ENCODE measurements at regions not wholly inside any gene's neighbourhood (a gene's known extent, or its start where the extent isn't known, plus 50 kb on each side); places are given as distances from the start of the nearest gene placed in this dataset.

DNA sequence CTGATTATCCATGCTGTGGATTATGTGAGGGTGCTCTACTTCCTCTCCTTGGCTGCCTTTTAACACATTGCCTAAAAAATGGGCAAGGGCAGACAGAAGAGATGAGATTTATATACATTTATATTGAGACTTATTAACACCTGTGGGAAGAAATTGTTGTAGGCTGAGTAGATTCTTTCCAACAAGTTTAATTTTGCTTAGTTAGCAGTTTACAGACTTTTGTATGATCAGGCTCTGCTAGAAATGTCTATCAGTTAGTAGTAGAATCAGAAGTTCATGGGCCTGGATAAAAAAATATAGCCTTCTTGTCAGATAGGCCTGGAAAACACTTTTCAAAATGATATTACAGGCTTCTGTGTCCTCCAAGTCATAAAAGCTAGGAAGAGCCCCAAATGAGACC lies 111.3 kb upstream of the LEF1 start:
- no peaks in the 10 kb centered on the region for H3K36me3 ChIP-seq (ENCODE audit: control insufficient read depth, insufficient read depth, low read length)
- no peak overlapping the region for H3K27ac ChIP-seq (ENCODE audit: low read depth, low read length, severe bottlenecking)
- no peaks in the 10 kb centered on the region for H3K4me1 ChIP-seq (ENCODE audit: control insufficient read depth, insufficient read depth, low read length, poor library complexity, severe bottlenecking)
- no peaks in the 10 kb centered on the region for H3K9me3 ChIP-seq (ENCODE audit: control insufficient read depth, low read length)
- no peak overlapping the region for H3K4me3 ChIP-seq (ENCODE audit: extremely low read depth, insufficient read depth, low read length, poor library complexity, severe bottlenecking)

DNA sequence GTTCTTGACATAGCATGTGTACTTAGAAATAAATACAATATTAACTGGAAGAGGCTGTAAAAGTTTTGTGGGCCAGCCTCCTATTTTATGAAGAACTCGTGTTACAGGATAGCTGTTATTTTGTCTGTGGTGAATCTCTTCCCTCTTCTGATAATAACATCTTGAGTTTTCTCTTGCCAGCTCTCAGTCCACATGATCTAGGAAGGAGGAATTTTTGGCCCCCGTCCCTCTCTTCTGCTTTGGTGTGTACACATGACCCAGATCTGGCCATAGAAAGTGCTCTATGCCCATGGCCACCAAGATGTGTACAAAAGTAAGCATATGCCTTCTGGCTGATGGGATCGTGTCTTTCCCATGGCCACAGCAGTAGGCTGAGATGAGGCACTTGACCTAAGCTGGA lies 108.0 kb upstream of the LEF1 start:
- H3K4me1 ChIP-seq (ENCODE audit: control insufficient read depth, insufficient read depth, low read length, poor library complexity, severe bottlenecking) = no peaks in the 10 kb centered on the region
- no peaks in the 10 kb centered on the region for H3K36me3 ChIP-seq (ENCODE audit: control insufficient read depth, insufficient read depth, low read length)
- 90 to 95% methylated on average over 2 of the region's 3 CpGs for WGBS, 2 experiments (ENCODE audit: insufficient coverage in 2 of 2)

GRCh38 chr4:108272986-108273385 lies 104.3 kb upstream of the LEF1 start:
- Histone ChIP-seq H3K27ac (ENCODE audit: low read depth, low read length, severe bottlenecking) (no peak overlapping the region), H3K36me3 (ENCODE audit: control insufficient read depth, insufficient read depth, low read length) (no peaks in the 10 kb centered on the region), H3K9me3 (ENCODE audit: control insufficient read depth, low read length) (no peaks in the 10 kb centered on the region), H3K4me3 (ENCODE audit: extremely low read depth, insufficient read depth, low read length, poor library complexity, severe bottlenecking) (no peak overlapping the region), H3K4me1 (ENCODE audit: control insufficient read depth, insufficient read depth, low read length, poor library complexity, severe bottlenecking) (no peaks in the 10 kb centered on the region)

More for the DNA sequence above, 108.0 kb upstream of the LEF1 start:
- H3K27ac ChIP-seq (ENCODE audit: low read depth, low read length, severe bottlenecking) = no peak overlapping the region
- H3K4me3 ChIP-seq (ENCODE audit: extremely low read depth, insufficient read depth, low read length, poor library complexity, severe bottlenecking) = no peak overlapping the region
- H3K9me3 ChIP-seq (ENCODE audit: control insufficient read depth, low read length) = no peaks in the 10 kb centered on the region

DNA sequence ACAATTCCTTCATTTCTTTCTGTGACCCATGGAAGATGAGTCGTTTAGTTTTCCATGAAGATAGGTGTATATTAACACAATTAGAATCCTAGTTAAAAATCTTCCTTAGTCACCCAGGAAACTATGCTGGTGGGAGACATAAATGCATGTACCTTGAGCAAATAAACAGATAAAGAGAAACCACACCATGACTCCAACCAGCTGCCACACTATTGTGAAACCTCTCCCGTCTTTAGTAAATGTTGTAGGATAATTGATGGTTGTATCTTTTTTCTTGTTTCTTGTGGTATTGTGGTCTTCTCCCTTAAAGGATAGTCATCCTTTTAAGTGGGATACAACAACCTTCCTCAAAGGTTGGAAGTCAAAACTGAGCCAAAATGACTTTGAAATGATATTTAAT lies 103.8 kb upstream of the LEF1 start:
- no peak overlapping the region for H3K27ac ChIP-seq (ENCODE audit: low read depth, low read length, severe bottlenecking)
- H3K36me3 ChIP-seq (ENCODE audit: control insufficient read depth, insufficient read depth, low read length) = no peaks in the 10 kb centered on the region
- WGBS, 2 experiments (ENCODE audit: insufficient coverage in 2 of 2) = no CpG with 5 or more reads among the region's 2 CpGs
- no peaks in the 10 kb centered on the region for H3K4me1 ChIP-seq (ENCODE audit: control insufficient read depth, insufficient read depth, low read length, poor library complexity, severe bottlenecking)
- H3K9me3 ChIP-seq (ENCODE audit: control insufficient read depth, low read length) = no peaks in the 10 kb centered on the region
- no peak overlapping the region for H3K4me3 ChIP-seq (ENCODE audit: extremely low read depth, insufficient read depth, low read length, poor library complexity, severe bottlenecking)

DNA sequence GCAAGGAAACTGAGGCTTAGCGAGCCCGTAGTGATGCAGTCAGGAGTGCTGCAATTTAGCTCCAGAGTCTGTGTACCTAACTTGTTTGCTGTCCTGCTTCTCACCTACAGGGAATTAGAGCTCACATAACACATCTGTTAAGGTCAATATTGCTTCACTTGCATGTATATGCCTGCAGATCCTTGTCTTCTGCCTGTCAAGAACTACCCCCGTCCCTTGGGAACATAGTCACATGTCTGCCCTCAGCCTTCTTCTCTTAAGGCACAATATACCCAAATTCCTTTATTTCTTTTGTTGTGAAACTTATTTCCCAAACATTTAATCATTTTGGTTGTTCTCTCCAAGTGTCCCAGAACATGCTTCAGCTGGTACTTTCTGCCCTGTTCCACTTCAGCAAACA lies 103.3 kb upstream of the LEF1 start:
- 90 to 92% methylated on average over 3 of the region's 3 CpGs for WGBS, 2 experiments (ENCODE audit: insufficient coverage in 2 of 2)
- Histone ChIP-seq H3K4me1 (ENCODE audit: control insufficient read depth, insufficient read depth, low read length, poor library complexity, severe bottlenecking) (no peaks in the 10 kb centered on the region), H3K9me3 (ENCODE audit: control insufficient read depth, low read length) (no peaks in the 10 kb centered on the region), H3K36me3 (ENCODE audit: control insufficient read depth, insufficient read depth, low read length) (no peaks in the 10 kb centered on the region), H3K27ac (ENCODE audit: low read depth, low read length, severe bottlenecking) (no peak overlapping the region), H3K4me3 (ENCODE audit: extremely low read depth, insufficient read depth, low read length, poor library complexity, severe bottlenecking) (no peak overlapping the region)

DNA sequence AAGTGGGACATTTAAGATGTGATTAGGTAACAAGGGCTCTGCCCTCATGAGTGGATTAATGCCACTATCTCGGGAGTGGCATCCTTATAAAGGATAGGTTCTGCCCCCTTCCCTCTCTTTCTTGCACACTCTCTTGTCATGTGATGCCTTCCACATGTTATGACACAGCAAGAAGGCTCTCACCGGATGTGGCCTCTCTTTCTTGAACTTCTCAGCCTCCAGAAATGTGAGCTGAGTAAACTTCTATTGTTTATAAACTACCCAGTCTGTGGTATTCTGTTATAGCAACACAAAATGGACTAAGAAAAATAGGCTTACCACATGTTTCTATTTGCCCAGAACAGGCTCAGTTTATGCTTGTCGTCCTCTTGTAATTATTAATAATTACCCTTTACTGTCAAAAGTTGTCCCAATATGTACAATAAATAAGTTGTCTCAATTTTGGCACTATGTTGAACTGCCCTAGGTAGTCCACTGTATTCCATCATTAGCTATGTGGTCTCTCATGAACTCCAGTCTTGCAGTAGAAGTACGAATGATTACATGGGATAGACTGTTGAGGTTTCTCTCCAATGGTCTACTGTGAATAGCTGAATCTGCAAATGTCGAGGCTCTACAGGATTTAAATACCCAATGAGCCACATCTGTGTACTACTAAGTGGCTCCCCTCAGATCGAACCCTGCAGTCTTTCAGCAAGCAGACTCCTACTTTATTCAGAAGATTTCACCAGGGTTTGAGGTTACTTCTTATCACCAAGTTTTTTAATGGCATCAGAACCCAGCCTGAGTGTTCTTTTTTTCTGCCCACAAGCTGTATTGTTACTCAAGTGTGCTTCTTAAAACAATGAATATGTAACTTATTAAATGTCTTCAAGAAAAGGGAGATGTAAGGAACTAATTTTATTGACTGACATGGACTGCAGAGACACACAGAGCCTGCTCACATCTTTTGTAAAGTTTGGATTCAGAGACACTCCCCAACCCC lies 102.0 kb upstream of the LEF1 start:
- H3K27ac ChIP-seq (ENCODE audit: low read depth, low read length, severe bottlenecking) = no peak overlapping the region
- H3K4me1 ChIP-seq (ENCODE audit: control insufficient read depth, insufficient read depth, low read length, poor library complexity, severe bottlenecking) = no peaks in the 10 kb centered on the region
- 88 to 90% methylated on average over 4 of the region's 6 CpGs for WGBS, 2 experiments (ENCODE audit: insufficient coverage in 2 of 2)
- no peak overlapping the region for H3K4me3 ChIP-seq (ENCODE audit: extremely low read depth, insufficient read depth, low read length, poor library complexity, severe bottlenecking)
- H3K9me3 ChIP-seq (ENCODE audit: control insufficient read depth, low read length) = no peaks in the 10 kb centered on the region
- no peaks in the 10 kb centered on the region for H3K36me3 ChIP-seq (ENCODE audit: control insufficient read depth, insufficient read depth, low read length)

- 78 to 92% methylated on average over 1 to 2 of the region's 4 CpGs for WGBS, 2 experiments (ENCODE audit: insufficient coverage in 2 of 2)
- H3K4me3 ChIP-seq (ENCODE audit: extremely low read depth, insufficient read depth, low read length, poor library complexity, severe bottlenecking) = no peak overlapping the region
- no peaks in the 10 kb centered on the region for H3K4me1 ChIP-seq (ENCODE audit: control insufficient read depth, insufficient read depth, low read length, poor library complexity, severe bottlenecking)
- no peaks in the 10 kb centered on the region for H3K9me3 ChIP-seq (ENCODE audit: control insufficient read depth, low read length)
- H3K36me3 ChIP-seq (ENCODE audit: control insufficient read depth, insufficient read depth, low read length) = no peaks in the 10 kb centered on the region
- no peak overlapping the region for H3K27ac ChIP-seq (ENCODE audit: low read depth, low read length, severe bottlenecking)
These were observed 96.0 kb upstream of the LEF1 start for GRCh38 chr4:108264693-108265092.

DNA sequence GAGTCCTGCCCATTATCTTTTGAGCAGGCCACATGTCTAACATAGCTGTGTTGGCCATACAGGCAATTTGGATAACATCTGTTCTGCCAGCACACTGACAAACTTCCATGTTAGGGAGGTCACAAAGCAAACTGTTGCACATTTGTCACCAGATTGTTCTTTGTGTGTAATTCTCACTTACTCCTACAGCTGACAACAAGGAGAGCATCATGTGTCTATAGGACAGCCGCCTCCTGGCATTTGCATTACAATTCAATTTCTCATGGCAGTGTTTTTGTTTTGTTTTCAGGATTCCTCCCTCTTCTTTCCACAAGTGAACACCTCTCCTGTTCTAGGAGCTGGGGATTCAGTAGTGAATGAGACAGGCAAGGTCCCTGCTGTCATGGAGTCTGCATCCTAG lies 94.3 kb upstream of the LEF1 start:
- WGBS, 2 experiments (ENCODE audit: insufficient coverage in 2 of 2) = no CpG with 5 or more reads among the region's 1 CpG
- H3K36me3 ChIP-seq (ENCODE audit: control insufficient read depth, insufficient read depth, low read length) = no peaks in the 10 kb centered on the region

GRCh38 chr4:108261026-108261425 lies 92.3 kb upstream of the LEF1 start:
- no CpG with 5 or more reads among the region's 1 CpG for WGBS, 2 experiments (ENCODE audit: insufficient coverage in 2 of 2)
- Histone ChIP-seq H3K9me3 (ENCODE audit: control insufficient read depth, low read length) (no peaks in the 10 kb centered on the region), H3K27ac (ENCODE audit: low read depth, low read length, severe bottlenecking) (no peak overlapping the region), H3K4me3 (ENCODE audit: extremely low read depth, insufficient read depth, low read length, poor library complexity, severe bottlenecking) (no peak overlapping the region), H3K4me1 (ENCODE audit: control insufficient read depth, insufficient read depth, low read length, poor library complexity, severe bottlenecking) (peaks cover 5% of the 10 kb centered on the region), H3K36me3 (ENCODE audit: control insufficient read depth, insufficient read depth, low read length) (no peaks in the 10 kb centered on the region)

More for the DNA sequence above, 94.3 kb upstream of the LEF1 start:
- Histone ChIP-seq H3K27ac (ENCODE audit: low read depth, low read length, severe bottlenecking) (no peak overlapping the region), H3K4me3 (ENCODE audit: extremely low read depth, insufficient read depth, low read length, poor library complexity, severe bottlenecking) (no peak overlapping the region), H3K4me1 (ENCODE audit: control insufficient read depth, insufficient read depth, low read length, poor library complexity, severe bottlenecking) (no peaks in the 10 kb centered on the region), H3K9me3 (ENCODE audit: control insufficient read depth, low read length) (no peaks in the 10 kb centered on the region)

DNA sequence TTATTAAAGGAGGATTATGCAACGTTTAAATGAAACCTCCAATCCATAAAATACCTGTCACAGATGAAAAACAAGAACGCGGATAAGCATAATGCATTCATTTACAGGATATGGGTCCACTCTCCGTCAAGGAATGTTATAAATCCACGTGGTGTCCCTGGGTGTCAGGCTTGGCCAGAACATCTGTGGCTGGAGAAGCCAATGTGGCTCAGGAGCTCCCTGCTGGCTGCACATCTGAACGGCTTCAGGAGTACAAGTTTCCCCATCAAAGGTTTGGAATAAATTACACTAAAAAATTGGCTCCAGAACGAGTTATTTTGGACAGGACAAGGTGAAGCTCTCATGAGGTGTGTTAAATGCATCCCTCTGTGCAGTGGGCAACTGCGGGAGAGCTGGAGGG lies 87.8 kb upstream of the LEF1 start:
- 92 to 93% methylated on average over 7 of the region's 8 CpGs for WGBS, 2 experiments (ENCODE audit: insufficient coverage in 2 of 2)
- H3K27ac ChIP-seq (ENCODE audit: low read depth, low read length, severe bottlenecking) = no peak overlapping the region

GRCh38 chr4:108255203-108255747 lies 86.5 kb upstream of the LEF1 start:
- H3K9me3 ChIP-seq (ENCODE audit: control insufficient read depth, low read length) = no peaks in the 10 kb centered on the region
- WGBS, 2 experiments (ENCODE audit: insufficient coverage in 2 of 2) = 83% methylated on average over 1 of the region's 2 CpGs; no CpG with 5 or more reads in 1 of the 2 experiments
- H3K4me1 ChIP-seq (ENCODE audit: control insufficient read depth, insufficient read depth, low read length, poor library complexity, severe bottlenecking) = peaks cover 19% of the 10 kb centered on the region
- peak overlapping the region; percentile 75 for H3K27ac ChIP-seq (ENCODE audit: low read depth, low read length, severe bottlenecking)
- no peak overlapping the region for H3K4me3 ChIP-seq (ENCODE audit: extremely low read depth, insufficient read depth, low read length, poor library complexity, severe bottlenecking)
- H3K36me3 ChIP-seq (ENCODE audit: control insufficient read depth, insufficient read depth, low read length) = no peaks in the 10 kb centered on the region

More for the DNA sequence above, 87.8 kb upstream of the LEF1 start:
- H3K4me1 ChIP-seq (ENCODE audit: control insufficient read depth, insufficient read depth, low read length, poor library complexity, severe bottlenecking) = peaks cover 19% of the 10 kb centered on the region
- H3K4me3 ChIP-seq (ENCODE audit: extremely low read depth, insufficient read depth, low read length, poor library complexity, severe bottlenecking) = no peak overlapping the region
- H3K36me3 ChIP-seq (ENCODE audit: control insufficient read depth, insufficient read depth, low read length) = no peaks in the 10 kb centered on the region
- H3K9me3 ChIP-seq (ENCODE audit: control insufficient read depth, low read length) = no peaks in the 10 kb centered on the region

Data from mesodermal cell (in vitro differentiated cells).